ENCODE measurements at regions not wholly inside any gene's neighbourhood (a gene's known extent, or its start where the extent isn't known, plus 50 kb on each side); places are given as distances from the start of the nearest gene placed in this dataset.

DNA sequence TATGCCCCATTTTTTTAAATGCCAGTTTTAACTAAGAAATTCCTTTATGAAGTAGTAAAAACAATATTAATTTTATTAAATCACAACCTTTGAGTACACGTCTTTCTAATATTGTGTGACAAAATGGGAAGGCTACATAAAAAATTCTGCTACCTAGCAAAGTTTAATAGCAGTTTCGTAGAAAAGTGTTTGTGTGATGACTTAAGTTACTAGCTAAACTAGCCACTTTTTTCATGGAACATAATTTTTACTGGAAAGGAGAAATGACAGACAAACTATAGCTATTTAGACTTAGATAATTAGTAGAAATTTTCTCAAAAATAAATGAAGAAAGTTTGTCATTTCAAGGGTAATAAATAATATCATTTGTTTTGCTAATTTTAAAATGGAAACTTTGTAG, 153.1 kb downstream of the GPAM start:
- TF ChIP-seq, protein P1, sequence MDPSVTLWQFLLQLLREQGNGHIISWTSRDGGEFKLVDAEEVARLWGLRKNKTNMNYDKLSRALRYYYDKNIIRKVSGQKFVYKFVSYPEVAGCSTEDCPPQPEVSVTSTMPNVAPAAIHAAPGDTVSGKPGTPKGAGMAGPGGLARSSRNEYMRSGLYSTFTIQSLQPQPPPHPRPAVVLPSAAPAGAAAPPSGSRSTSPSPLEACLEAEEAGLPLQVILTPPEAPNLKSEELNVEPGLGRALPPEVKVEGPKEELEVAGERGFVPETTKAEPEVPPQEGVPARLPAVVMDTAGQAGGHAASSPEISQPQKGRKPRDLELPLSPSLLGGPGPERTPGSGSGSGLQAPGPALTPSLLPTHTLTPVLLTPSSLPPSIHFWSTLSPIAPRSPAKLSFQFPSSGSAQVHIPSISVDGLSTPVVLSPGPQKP (IDR thresholded peaks at IDR 0.05; ENCODE audit: low read depth, low read length), result no peak
- TF ChIP-seq GABPA (IDR thresholded peaks at IDR 0.05; ENCODE audit: low read depth), result no peak
- no peak for TF ChIP-seq POLR2A (IDR thresholded peaks at IDR 0.05; ENCODE audit: low read depth, low read length)
- TF ChIP-seq FOXK2 (IDR thresholded peaks at IDR 0.05), result no peak
- no peak for TF ChIP-seq NRF1 (conservative IDR thresholded peaks at IDR 0.05; ENCODE audit: low read depth, low read length)
- no peak for TF ChIP-seq LARP7 (IDR thresholded peaks at IDR 0.05)
- TF ChIP-seq, protein P2, sequence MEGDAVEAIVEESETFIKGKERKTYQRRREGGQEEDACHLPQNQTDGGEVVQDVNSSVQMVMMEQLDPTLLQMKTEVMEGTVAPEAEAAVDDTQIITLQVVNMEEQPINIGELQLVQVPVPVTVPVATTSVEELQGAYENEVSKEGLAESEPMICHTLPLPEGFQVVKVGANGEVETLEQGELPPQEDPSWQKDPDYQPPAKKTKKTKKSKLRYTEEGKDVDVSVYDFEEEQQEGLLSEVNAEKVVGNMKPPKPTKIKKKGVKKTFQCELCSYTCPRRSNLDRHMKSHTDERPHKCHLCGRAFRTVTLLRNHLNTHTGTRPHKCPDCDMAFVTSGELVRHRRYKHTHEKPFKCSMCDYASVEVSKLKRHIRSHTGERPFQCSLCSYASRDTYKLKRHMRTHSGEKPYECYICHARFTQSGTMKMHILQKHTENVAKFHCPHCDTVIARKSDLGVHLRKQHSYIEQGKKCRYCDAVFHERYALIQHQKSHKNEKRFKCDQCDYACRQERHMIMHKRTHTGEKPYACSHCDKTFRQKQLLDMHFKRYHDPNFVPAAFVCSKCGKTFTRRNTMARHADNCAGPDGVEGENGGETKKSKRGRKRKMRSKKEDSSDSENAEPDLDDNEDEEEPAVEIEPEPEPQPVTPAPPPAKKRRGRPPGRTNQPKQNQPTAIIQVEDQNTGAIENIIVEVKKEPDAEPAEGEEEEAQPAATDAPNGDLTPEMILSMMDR (IDR thresholded peaks at IDR 0.05 in 2 of 3, conservative IDR thresholded peaks at IDR 0.05 in 1 of 3; ENCODE audit: control insufficient read depth in 2 of 3, extremely low read depth in 1 of 3, insufficient read depth in 1 of 3, low read depth in 3 of 3, low read length in 3 of 3), result no peak
